ENCODE measurements at regions not wholly inside any gene's neighbourhood (a gene's known extent, or its start where the extent isn't known, plus 50 kb on each side); places are given as distances from the start of the nearest gene placed in this dataset.

GRCh38 chr7:94056796-94057207 lies 52.6 kb upstream of the BET1 start:
- Histone ChIP-seq H2BK120ac (replicated peaks; ENCODE audit: low read depth, low read length) (no peak overlapping the region), H3K56ac (replicated peaks; ENCODE audit: insufficient read length, low read depth, low read length) (no peak overlapping the region), H2BK20ac (ENCODE audit: low read length) (no peak overlapping the region), H4K91ac (replicated peaks; ENCODE audit: insufficient read length, low read length) (no peak overlapping the region), H2BK5ac (ENCODE audit: low read depth, low read length) (no peak overlapping the region), H3K23me2 (ENCODE audit: low read depth, low read length) (no peaks in the 10 kb centered on the region), H3K4me2 (ENCODE audit: insufficient read depth in 1 of 2, low read depth in 2 of 2, low read length in 2 of 2) (no peak overlapping the region), H3K36me3 (ENCODE audit: control insufficient read depth in 2 of 4, insufficient read depth in 4 of 4, low read length in 3 of 4) (no peaks in the 10 kb centered on the region), H3K4ac (replicated peaks; ENCODE audit: insufficient read length, low read depth, low read length) (no peak overlapping the region), H3K27me3 (replicated peaks in 1 of 4; ENCODE audit: control insufficient read depth in 3 of 4, extremely low read depth in 1 of 4, insufficient read depth in 3 of 4, low read length in 3 of 4) (no peaks in the 10 kb centered on the region), H2AK5ac (ENCODE audit: low read depth, low read length) (no peak overlapping the region), H2AFZ (ENCODE audit: low read length) (no peak overlapping the region), H2BK12ac (ENCODE audit: low read depth, low read length) (no peak overlapping the region), H2BK15ac (ENCODE audit: low read length) (no peak overlapping the region), H4K5ac (ENCODE audit: insufficient read length, low read depth, low read length) (no peak overlapping the region), H3K4me3 (ENCODE audit: extremely low read depth in 1 of 4, insufficient read depth in 2 of 4, low read depth in 3 of 4, low read length in 4 of 4) (no peak overlapping the region), H3K9ac (replicated peaks in 1 of 4; ENCODE audit: extremely low read depth in 1 of 4, low read depth in 3 of 4, low read length in 3 of 4) (no peak overlapping the region), H3K27ac (ENCODE audit: low read depth, low read length) (no peak overlapping the region), H3K18ac (ENCODE audit: extremely low read depth, low read length) (no peak overlapping the region), H3K79me1 (ENCODE audit: low read depth, low read length) (no peaks in the 10 kb centered on the region), H3K9me3 (ENCODE audit: insufficient read depth in 2 of 2, low read depth in 1 of 2, low read length in 1 of 2) (no peaks in the 10 kb centered on the region), H3K4me1 (replicated peaks in 1 of 4; ENCODE audit: control insufficient read depth in 3 of 4, insufficient read depth in 4 of 4, low read length in 3 of 4) (peaks cover 0 to 5% (median 2%) of the 10 kb centered on the region in 4 experiments; a peak in 3 of 7 replicates), H4K8ac (ENCODE audit: extremely low read depth, insufficient read depth, low read length) (no peak overlapping the region), H4K20me1 (replicated peaks in 1 of 2; ENCODE audit: control insufficient read depth in 1 of 2, insufficient read depth in 2 of 2, low read length in 2 of 2) (no peaks in the 10 kb centered on the region), H3K79me2 (ENCODE audit: control insufficient read depth in 1 of 2, insufficient read depth in 2 of 2, low read length in 2 of 2) (no peaks in the 10 kb centered on the region), H3K14ac (ENCODE audit: insufficient read length) (no peak overlapping the region), H3K23ac (ENCODE audit: insufficient read length) (no peak overlapping the region)
- 77% methylated on average over 3 of the region's 3 CpGs; no CpG with 5 or more reads in 1 of the 2 experiments for WGBS, 2 experiments (ENCODE audit: extremely low coverage in 1 of 2, insufficient coverage in 1 of 2, insufficient read length in 1 of 2, insufficient replicate concordance in 2 of 2, low coverage in 1 of 2, low lambda C conversion rate in 2 of 2, missing lambda C conversion rate in 1 of 2)
- FAIRE-seq (no peak), DNase-seq (ENCODE audit: low read depth in 1 of 2, low spot score in 2 of 2) (peak in 1 of 2 experiments; percentile 21)
- ChIA-PET CTCF (ENCODE audit: partially characterized antibody) (interaction anchor here (0.6 to 1.2 kb wide), 2 partner anchors 100 to 257 kb away, joined by 3 read pairs; no protein-coding TSS in a partner anchor), POLR2A (ENCODE audit: partially characterized antibody) (no interaction called here)
- TF ChIP-seq TEAD4 (IDR thresholded peaks at IDR 0.05; ENCODE audit: low read depth, low read length) (peak; percentile 78; the same call in 1 of the 2 replicates), BCL11A (IDR thresholded peaks at IDR 0.05; ENCODE audit: low read depth in 2 of 2, low read length in 2 of 2) (no peak), POU5F1 (IDR thresholded peaks at IDR 0.05; ENCODE audit: low read depth, low read length) (no peak), SRF (IDR thresholded peaks at IDR 0.05; ENCODE audit: low read depth, low read length) (no peak), USF2 (IDR thresholded peaks at IDR 0.05; ENCODE audit: low read length) (no peak), JUN (IDR thresholded peaks at IDR 0.05; ENCODE audit: low read depth, low read length) (no peak), SP4 (IDR thresholded peaks at IDR 0.05; ENCODE audit: low read length) (no peak), ATF3 (IDR thresholded peaks at IDR 0.05; ENCODE audit: insufficient read depth, low read depth, low read length) (no peak), SP1 (IDR thresholded peaks at IDR 0.05; ENCODE audit: low read depth, low read length) (no peak), YY1 (IDR thresholded peaks at IDR 0.05; ENCODE audit: low read depth, low read length) (peak; percentile 53; the same call in 1 of the 2 replicates), CTCF (IDR thresholded peaks at IDR 0.05; ENCODE audit: control extremely low read depth in 1 of 3, insufficient read depth in 1 of 3, low read depth in 1 of 3, low read length in 3 of 3) (no peak)

Data from H1 (cell line).